Astrocyte of the spinal cord (primary cell): ENCODE measurements at regions not wholly inside any gene's neighbourhood (a gene's known extent, or its start where the extent isn't known, plus 50 kb on each side); places are given as distances from the start of the nearest gene placed in this dataset.

Source experiments
- DNase-seq: peaks from one replicate; pipeline ENCODE4 v3.0.0; 2011; ENCODE audit warnings: low read depth, low spot score
- H3K4me3 ChIP-seq: 2 replicates; pipeline ENCODE4 v1.5.1; 2011; ENCODE audit warnings: low read depth, mild to moderate bottlenecking, low read length, moderate library complexity
- CTCF ChIP-seq: IDR thresholded peaks from 2 replicates; pipeline ENCODE4 v1.5.1; 2012; ENCODE audit warnings: low read depth, mild to moderate bottlenecking, low read length, inconsistent platforms
- in situ Hi-C: cut with HindIII; loops from 2 replicates; pipeline ENCODE4 v1.10.0; 2017; ENCODE audit warnings: low sequenced_read_pairs

- TF ChIP-seq CTCF: no peak
- no peak for DNase-seq
- no peak overlapping the region for H3K4me3 ChIP-seq
- in situ Hi-C loops: no loop called here
Measured at GRCh38 chr4:20101831-20102230, 149.9 kb upstream of the SLIT2 start.

GRCh38 chr4:20096911-20097310, 154.8 kb upstream of the SLIT2 start:
- H3K4me3 ChIP-seq: no peak overlapping the region
- no peak for TF ChIP-seq CTCF
- in situ Hi-C loops: no loop called here
- DNase-seq: no peak

- in situ Hi-C loops: no loop called here
- no peak for TF ChIP-seq CTCF
- no peak overlapping the region for H3K4me3 ChIP-seq
- DNase-seq: no peak
Measured at GRCh38 chr4:20095805-20096541, 155.7 kb upstream of the SLIT2 start.

- DNase-seq: no peak
- TF ChIP-seq CTCF: no peak
- H3K4me3 ChIP-seq: no peak overlapping the region
- in situ Hi-C loops: no loop called here
Measured at GRCh38 chr4:20091781-20092180, 159.9 kb upstream of the SLIT2 start.

GRCh38 chr4:20087522-20087911, 164.2 kb upstream of the SLIT2 start:
- TF ChIP-seq CTCF: no peak
- in situ Hi-C loops: no loop called here
- DNase-seq: no peak
- H3K4me3 ChIP-seq: no peak overlapping the region

GRCh38 chr4:20086799-20087521, 164.7 kb upstream of the SLIT2 start:
- in situ Hi-C loops: no loop called here
- no peak for TF ChIP-seq CTCF
- H3K4me3 ChIP-seq: no peak overlapping the region

More at GRCh38 chr4:20086799-20087521, 164.7 kb upstream of the SLIT2 start:
- no peak for DNase-seq
